ENCODE measurements at regions not wholly inside any gene's neighbourhood (a gene's known extent, or its start where the extent isn't known, plus 50 kb on each side); places are given as distances from the start of the nearest gene placed in this dataset.

DNA sequence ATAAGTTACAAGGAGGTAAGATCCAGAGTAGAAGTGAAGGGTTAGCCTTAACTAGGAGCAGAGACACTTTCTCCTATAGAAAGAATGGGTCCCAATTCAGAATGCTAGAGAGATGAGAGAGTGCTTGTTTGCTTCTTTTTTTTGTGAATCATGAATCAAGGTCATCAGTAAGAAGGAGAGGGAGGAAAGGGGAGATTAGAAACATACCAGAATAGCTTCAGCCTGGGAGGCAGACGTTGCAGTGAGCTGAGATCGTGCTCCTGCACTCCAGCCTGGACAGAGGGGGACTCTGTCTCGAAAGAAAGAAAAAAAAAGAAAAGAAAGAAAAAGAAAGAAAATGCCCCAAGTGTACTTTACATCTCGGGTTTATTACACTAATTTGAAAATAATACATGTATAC lies 55.8 kb upstream of the SLC35F5 start:
- FAIRE-seq (no peak), DNase-seq (ENCODE audit: low read depth, low spot score) (no peak)
- peaks cover 0 to 2% of the 10 kb centered on the region in 2 experiments for H3K27me3 ChIP-seq (ENCODE audit: control insufficient read depth in 2 of 2, insufficient read depth in 2 of 2, low read length in 2 of 2)
- no peak overlapping the region for H3K4me2 ChIP-seq (ENCODE audit: insufficient read depth, low read length)
- ChIA-PET POLR2A (no interaction called here), CTCF (no interaction called here)
- no peaks in the 10 kb centered on the region for H3K9me3 ChIP-seq (replicated peaks; ENCODE audit: control insufficient read depth, insufficient read depth, low read length)
- intact Hi-C loops (cut with micrococcal nuclease) = no loop called here
- no peak overlapping the region for H3K27ac ChIP-seq (ENCODE audit: insufficient read depth, low read depth, low read length)
- H3K9ac ChIP-seq (replicated peaks; ENCODE audit: extremely low read depth, insufficient read depth, low read length) = no peak overlapping the region
- no peak overlapping the region for H3K4me3 ChIP-seq (replicated peaks in 1 of 3; ENCODE audit: insufficient read depth in 1 of 3, low read depth in 1 of 3, low read length in 3 of 3)
- H3K36me3 ChIP-seq (ENCODE audit: control insufficient read depth in 2 of 2, extremely low read depth in 1 of 2, insufficient read depth in 2 of 2, low read length in 2 of 2) = no peaks in the 10 kb centered on the region
- H3K9me1 ChIP-seq (replicated peaks; ENCODE audit: control insufficient read depth, extremely low read depth, insufficient read depth, low read length) = no peaks in the 10 kb centered on the region
- no peaks in the 10 kb centered on the region for H3K79me2 ChIP-seq (ENCODE audit: control insufficient read depth, insufficient read depth, low read length)
- no peak overlapping the region for H2AFZ ChIP-seq (ENCODE audit: low read depth, low read length)
- dilution Hi-C loops (cut with MboI; ENCODE audit: extremely low pct_ligation_motif_present, low sequenced_read_pairs) = no loop called here
- H3K4me1 ChIP-seq (ENCODE audit: control insufficient read depth, extremely low read depth, insufficient read depth, low read length) = no peaks in the 10 kb centered on the region
- no peak for TF ChIP-seq GATA2 (IDR thresholded peaks at IDR 0.05; ENCODE audit: insufficient read depth, insufficient read length, low read depth, low read length)
- no peak for TF ChIP-seq POLR2A (IDR thresholded peaks at IDR 0.05; ENCODE audit: low read depth, low read length)
- TF ChIP-seq FOS (IDR thresholded peaks at IDR 0.05; ENCODE audit: borderline replicate concordance, insufficient read depth, low read length) = no peak
- TF ChIP-seq, protein P1, sequence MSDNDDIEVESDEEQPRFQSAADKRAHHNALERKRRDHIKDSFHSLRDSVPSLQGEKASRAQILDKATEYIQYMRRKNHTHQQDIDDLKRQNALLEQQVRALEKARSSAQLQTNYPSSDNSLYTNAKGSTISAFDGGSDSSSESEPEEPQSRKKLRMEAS (IDR thresholded peaks at IDR 0.05; ENCODE audit: insufficient read depth, insufficient read length) = no peak
- TF ChIP-seq, protein P2, sequence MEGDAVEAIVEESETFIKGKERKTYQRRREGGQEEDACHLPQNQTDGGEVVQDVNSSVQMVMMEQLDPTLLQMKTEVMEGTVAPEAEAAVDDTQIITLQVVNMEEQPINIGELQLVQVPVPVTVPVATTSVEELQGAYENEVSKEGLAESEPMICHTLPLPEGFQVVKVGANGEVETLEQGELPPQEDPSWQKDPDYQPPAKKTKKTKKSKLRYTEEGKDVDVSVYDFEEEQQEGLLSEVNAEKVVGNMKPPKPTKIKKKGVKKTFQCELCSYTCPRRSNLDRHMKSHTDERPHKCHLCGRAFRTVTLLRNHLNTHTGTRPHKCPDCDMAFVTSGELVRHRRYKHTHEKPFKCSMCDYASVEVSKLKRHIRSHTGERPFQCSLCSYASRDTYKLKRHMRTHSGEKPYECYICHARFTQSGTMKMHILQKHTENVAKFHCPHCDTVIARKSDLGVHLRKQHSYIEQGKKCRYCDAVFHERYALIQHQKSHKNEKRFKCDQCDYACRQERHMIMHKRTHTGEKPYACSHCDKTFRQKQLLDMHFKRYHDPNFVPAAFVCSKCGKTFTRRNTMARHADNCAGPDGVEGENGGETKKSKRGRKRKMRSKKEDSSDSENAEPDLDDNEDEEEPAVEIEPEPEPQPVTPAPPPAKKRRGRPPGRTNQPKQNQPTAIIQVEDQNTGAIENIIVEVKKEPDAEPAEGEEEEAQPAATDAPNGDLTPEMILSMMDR (IDR thresholded peaks at IDR 0.05; ENCODE audit: extremely low read depth in 1 of 2, insufficient read depth in 1 of 2, low read depth in 1 of 2, low read length in 2 of 2) = no peak
- no peak for TF ChIP-seq EZH2 (IDR thresholded peaks at IDR 0.05; ENCODE audit: borderline replicate concordance, low read depth, low read length, severe bottlenecking)
- no peak for TF ChIP-seq POLR2AphosphoS5 (IDR thresholded peaks at IDR 0.05; ENCODE audit: insufficient read depth, low read depth, low read length)
- no peak for TF ChIP-seq MYC (IDR thresholded peaks at IDR 0.05; ENCODE audit: low read depth, low read length)
- no peak for TF ChIP-seq JUN (IDR thresholded peaks at IDR 0.05; ENCODE audit: borderline replicate concordance, insufficient read depth, insufficient read length, low read depth)
- BruUV-seq (replicated peaks) = no TSS peak
- H4K20me1 ChIP-seq (replicated peaks; ENCODE audit: control insufficient read depth, extremely low read depth, insufficient read depth, low read length) = no peaks in the 10 kb centered on the region
